DOHH2 (cell line): ENCODE measurements at regions not wholly inside any gene's neighbourhood (a gene's known extent, or its start where the extent isn't known, plus 50 kb on each side); places are given as distances from the start of the nearest gene placed in this dataset.

ENCODE experiments used
- EZH2phosphoT487 ChIP-seq: fragments of 200-600 bp; sonication (generic); IDR thresholded peaks from 2 replicates; pipeline ENCODE4 v1.6.1; 2017; ENCODE audit warnings: borderline replicate concordance, mild to moderate bottlenecking, antibody characterized with exemption, low read length, moderate library complexity, mixed read lengths
- TF ChIP-seq, protein P1 (sequence below): fragments of 200-600 bp; sonication (generic); IDR thresholded peaks from one replicate; pipeline ENCODE4 v1.5.1; 2014; ENCODE audit warnings: antibody characterized with exemption, mild to moderate bottlenecking, low read depth, low read length; ENCODE audit not compliant: poor library complexity, severe bottlenecking

DNA sequence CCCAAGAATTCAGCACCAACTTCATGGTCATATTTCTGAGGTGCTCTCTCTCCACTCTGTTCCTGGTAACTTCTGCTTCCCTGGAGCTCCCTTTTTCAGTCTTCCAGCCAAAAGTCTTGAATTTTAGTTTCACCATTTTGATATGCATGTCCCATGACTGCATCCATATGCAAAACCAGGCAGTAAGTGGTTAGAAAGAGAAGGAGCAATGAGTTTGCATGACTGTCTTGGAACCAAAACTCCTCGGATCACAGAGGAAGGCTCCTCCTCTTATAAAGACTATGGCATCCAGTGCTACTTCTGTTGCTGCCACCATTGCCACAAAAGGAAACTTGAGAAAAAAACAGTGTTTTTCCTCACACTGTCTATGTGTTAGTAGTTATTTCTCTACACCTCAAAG, 269.1 kb upstream of the GLI3 start:
- TF ChIP-seq, protein P1, sequence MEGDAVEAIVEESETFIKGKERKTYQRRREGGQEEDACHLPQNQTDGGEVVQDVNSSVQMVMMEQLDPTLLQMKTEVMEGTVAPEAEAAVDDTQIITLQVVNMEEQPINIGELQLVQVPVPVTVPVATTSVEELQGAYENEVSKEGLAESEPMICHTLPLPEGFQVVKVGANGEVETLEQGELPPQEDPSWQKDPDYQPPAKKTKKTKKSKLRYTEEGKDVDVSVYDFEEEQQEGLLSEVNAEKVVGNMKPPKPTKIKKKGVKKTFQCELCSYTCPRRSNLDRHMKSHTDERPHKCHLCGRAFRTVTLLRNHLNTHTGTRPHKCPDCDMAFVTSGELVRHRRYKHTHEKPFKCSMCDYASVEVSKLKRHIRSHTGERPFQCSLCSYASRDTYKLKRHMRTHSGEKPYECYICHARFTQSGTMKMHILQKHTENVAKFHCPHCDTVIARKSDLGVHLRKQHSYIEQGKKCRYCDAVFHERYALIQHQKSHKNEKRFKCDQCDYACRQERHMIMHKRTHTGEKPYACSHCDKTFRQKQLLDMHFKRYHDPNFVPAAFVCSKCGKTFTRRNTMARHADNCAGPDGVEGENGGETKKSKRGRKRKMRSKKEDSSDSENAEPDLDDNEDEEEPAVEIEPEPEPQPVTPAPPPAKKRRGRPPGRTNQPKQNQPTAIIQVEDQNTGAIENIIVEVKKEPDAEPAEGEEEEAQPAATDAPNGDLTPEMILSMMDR: no peak
- TF ChIP-seq EZH2phosphoT487: no peak
